ENCODE measurements at regions not wholly inside any gene's neighbourhood (a gene's known extent, or its start where the extent isn't known, plus 50 kb on each side); places are given as distances from the start of the nearest gene placed in this dataset.

DNA sequence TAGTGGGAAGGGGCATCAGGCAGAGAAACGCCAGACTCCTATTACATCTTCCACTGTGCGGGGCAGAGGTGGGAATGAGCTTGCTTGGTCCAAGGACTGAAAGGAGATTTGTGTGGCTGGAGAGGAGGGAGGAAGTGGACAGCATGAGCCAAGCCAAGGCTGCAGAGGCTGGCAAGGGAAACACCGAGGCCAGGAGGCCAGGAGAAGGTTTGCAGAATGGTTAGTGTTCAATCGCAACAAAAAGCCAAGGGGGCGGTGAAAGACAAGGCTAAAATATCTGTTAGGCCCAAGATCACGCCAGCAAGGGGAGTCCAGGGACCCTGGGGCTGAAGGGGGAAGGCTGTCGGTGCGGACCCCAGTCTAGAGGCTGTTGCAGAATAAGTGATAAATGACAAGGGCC lies 75.8 kb downstream of the CPN2 start:
- Mint-ChIP-seq H3K4me3 (no peak overlapping the region), H3K4me1 (ENCODE audit: low read depth) (peaks cover 11% of the 10 kb centered on the region; the same call in 1 of the 2 replicates), H3K27me3 (ENCODE audit: insufficient read depth) (peaks cover 27% of the 10 kb centered on the region), H3K9me3 (0 out of 2 replicates have a peak, but pooled peaks cover 3% of the 10 kb centered on the region), H3K27ac (no peak overlapping the region), H3K36me3 (ENCODE audit: low read depth) (no peaks in the 10 kb centered on the region)
- TF ChIP-seq, protein P1, sequence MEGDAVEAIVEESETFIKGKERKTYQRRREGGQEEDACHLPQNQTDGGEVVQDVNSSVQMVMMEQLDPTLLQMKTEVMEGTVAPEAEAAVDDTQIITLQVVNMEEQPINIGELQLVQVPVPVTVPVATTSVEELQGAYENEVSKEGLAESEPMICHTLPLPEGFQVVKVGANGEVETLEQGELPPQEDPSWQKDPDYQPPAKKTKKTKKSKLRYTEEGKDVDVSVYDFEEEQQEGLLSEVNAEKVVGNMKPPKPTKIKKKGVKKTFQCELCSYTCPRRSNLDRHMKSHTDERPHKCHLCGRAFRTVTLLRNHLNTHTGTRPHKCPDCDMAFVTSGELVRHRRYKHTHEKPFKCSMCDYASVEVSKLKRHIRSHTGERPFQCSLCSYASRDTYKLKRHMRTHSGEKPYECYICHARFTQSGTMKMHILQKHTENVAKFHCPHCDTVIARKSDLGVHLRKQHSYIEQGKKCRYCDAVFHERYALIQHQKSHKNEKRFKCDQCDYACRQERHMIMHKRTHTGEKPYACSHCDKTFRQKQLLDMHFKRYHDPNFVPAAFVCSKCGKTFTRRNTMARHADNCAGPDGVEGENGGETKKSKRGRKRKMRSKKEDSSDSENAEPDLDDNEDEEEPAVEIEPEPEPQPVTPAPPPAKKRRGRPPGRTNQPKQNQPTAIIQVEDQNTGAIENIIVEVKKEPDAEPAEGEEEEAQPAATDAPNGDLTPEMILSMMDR (IDR thresholded peaks at IDR 0.05) = no peak
- DNase-seq = no peak

DNA sequence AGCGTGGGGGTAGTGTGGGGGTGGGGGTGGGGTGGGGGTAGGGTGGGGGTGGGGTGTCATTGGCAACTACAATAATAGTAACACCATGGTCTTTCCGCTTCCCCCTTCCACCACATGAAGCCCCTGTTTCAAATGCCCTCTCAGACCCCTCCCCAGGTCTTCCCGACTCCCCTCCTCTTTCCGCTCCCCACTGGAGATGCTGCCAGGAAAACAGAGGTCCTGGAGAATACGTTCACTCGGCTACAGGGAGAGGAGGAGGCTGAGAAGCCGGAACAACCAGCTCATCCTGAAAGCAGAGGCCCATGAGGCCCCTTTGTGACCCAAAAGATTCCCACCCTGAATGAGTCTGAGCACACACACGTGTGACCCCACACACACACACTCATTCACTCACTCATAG lies 75.4 kb downstream of the CPN2 start:
- Mint-ChIP-seq H3K27ac (no peak overlapping the region), H3K27me3 (ENCODE audit: insufficient read depth) (peaks cover 30% of the 10 kb centered on the region), H3K4me1 (ENCODE audit: low read depth) (peaks cover 11% of the 10 kb centered on the region; the same call in 1 of the 2 replicates), H3K4me3 (no peak overlapping the region), H3K36me3 (ENCODE audit: low read depth) (no peaks in the 10 kb centered on the region), H3K9me3 (0 out of 2 replicates have a peak, but pooled peaks cover 3% of the 10 kb centered on the region)
- TF ChIP-seq, protein P1 (IDR thresholded peaks at IDR 0.05) = no peak
- no peak for DNase-seq

DNA sequence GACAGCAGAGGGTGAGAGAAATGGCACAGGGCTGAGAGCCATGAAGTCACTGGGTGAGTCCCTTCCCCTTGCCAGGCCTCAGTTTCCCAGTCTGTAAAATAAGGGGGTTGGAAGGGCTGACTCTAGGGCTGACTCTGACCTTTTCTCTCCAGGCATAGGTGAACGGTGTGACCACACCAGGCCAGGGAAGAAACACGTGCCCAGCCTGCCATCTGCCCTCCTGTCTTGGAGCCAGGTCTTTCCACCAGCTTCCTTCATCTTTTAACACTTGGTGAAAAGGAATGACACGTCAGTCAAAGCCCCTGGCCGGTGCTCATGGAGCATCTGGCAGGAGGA lies 74.4 kb downstream of the CPN2 start:
- peaks cover 36% of the 10 kb centered on the region for H3K27me3 Mint-ChIP-seq (ENCODE audit: insufficient read depth)
- H3K4me1 Mint-ChIP-seq (ENCODE audit: low read depth) = peaks cover 11% of the 10 kb centered on the region; the same call in 1 of the 2 replicates
- no peaks in the 10 kb centered on the region for H3K36me3 Mint-ChIP-seq (ENCODE audit: low read depth)
- TF ChIP-seq, protein P1 (IDR thresholded peaks at IDR 0.05) = no peak
- no peak for DNase-seq
- no peak overlapping the region for H3K27ac Mint-ChIP-seq
- H3K9me3 Mint-ChIP-seq = 0 out of 2 replicates have a peak, but pooled peaks cover 3% of the 10 kb centered on the region
- H3K4me3 Mint-ChIP-seq = no peak overlapping the region

DNA sequence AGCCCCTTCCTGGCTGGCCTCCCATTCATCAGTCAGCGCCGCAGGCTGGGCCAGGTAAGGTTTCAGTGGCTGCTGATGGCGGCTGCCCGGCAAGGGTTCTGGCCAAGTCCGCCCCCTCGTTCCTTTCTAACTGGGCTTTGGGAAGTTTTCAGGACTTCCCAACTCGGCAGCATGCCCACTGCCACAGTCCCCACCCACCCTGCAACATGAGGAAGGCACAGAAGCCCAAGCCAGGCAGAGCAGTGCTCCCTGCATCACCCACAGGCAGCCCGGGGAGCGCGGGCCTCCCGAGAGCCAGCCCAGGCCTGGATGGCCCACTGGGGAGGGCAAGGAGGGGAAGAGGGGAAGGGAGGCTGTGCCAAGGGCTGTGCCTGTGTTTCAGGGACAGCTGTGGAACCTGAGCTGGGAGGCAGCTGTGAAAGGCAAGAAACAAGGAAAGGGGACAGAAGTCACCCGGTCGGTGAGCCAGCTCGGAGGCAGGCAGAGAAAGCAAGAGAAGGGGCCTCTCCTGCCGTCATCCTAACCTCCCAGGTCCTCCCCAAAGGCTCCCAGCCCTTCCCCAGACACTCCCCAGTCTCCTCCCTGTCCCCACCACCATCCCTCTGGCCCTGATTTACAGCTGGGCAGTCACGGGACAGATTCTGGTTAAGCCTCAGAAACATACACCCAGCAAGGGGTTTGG lies 73.9 kb downstream of the CPN2 start:
- DNase-seq = no peak
- TF ChIP-seq, protein P1 (IDR thresholded peaks at IDR 0.05) = no peak
- Mint-ChIP-seq H3K4me3 (no peak overlapping the region), H3K36me3 (ENCODE audit: low read depth) (no peaks in the 10 kb centered on the region), H3K27me3 (ENCODE audit: insufficient read depth) (peaks cover 41% of the 10 kb centered on the region), H3K9me3 (0 out of 2 replicates have a peak, but pooled peaks cover 3% of the 10 kb centered on the region), H3K4me1 (ENCODE audit: low read depth) (peaks cover 11% of the 10 kb centered on the region; the same call in 1 of the 2 replicates), H3K27ac (no peak overlapping the region)

DNA sequence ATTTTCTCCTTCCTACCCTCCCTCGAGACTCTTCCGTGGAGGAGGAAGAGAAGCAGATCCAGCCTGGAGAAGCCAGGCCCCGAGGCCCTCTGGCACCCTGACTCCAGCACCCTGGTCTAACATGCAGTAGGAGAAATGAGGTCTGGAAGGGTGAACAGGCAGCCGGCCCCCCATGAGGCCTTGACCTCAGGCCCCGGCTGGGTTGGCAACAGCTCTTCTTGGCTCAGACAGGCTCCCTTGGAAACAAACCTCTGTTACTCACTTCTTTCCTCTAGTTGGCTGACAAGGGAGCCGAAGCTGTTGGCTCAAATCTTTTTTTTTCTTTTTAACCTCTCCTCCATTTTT lies 73.4 kb downstream of the CPN2 start:
- DNase-seq = no peak

More for the DNA sequence above, 73.4 kb downstream of the CPN2 start:
- H3K27me3 Mint-ChIP-seq (ENCODE audit: insufficient read depth) = peaks cover 46% of the 10 kb centered on the region
- H3K4me1 Mint-ChIP-seq (ENCODE audit: low read depth) = peaks cover 11% of the 10 kb centered on the region; the same call in 1 of the 2 replicates
- no peak overlapping the region for H3K27ac Mint-ChIP-seq
- no peaks in the 10 kb centered on the region for H3K36me3 Mint-ChIP-seq (ENCODE audit: low read depth)
- no peak overlapping the region for H3K4me3 Mint-ChIP-seq
- TF ChIP-seq, protein P1 (IDR thresholded peaks at IDR 0.05) = no peak
- 0 out of 2 replicates have a peak, but pooled peaks cover 3% of the 10 kb centered on the region for H3K9me3 Mint-ChIP-seq
